Testis (tissue), 2 donors: ENCODE measurements at regions not wholly inside any gene's neighbourhood (a gene's known extent, or its start where the extent isn't known, plus 50 kb on each side); places are given as distances from the start of the nearest gene placed in this dataset.

ENCODE experiments used
- CTCF ChIP-seq, 3 experiments: fragments of 450-650 bp in 2 of 3; fragments of 200-600 bp in 1 of 3; sonication (generic) in 1 of 3; IDR thresholded peaks; one replicate each; pipeline ENCODE4 v1.5.1; 2016 to 2019; ENCODE audit warnings: antibody characterized with exemption in 3 of 3, mild to moderate bottlenecking in 2 of 3, moderate library complexity in 1 of 3
- POLR2A ChIP-seq: fragments of 450-650 bp; IDR thresholded peaks from one replicate; pipeline ENCODE4 v1.6.1; 2017; ENCODE audit warnings: antibody characterized with exemption, mild to moderate bottlenecking, moderate library complexity

GRCh38 chr9:17962747-17963146, 383.9 kb downstream of the SH3GL2 start:
- TF ChIP-seq CTCF (IDR thresholded peaks at IDR 0.05): no peak
- no peak for TF ChIP-seq POLR2A
